ENCODE measurements at regions not wholly inside any gene's neighbourhood (a gene's known extent, or its start where the extent isn't known, plus 50 kb on each side); places are given as distances from the start of the nearest gene placed in this dataset.

DNA sequence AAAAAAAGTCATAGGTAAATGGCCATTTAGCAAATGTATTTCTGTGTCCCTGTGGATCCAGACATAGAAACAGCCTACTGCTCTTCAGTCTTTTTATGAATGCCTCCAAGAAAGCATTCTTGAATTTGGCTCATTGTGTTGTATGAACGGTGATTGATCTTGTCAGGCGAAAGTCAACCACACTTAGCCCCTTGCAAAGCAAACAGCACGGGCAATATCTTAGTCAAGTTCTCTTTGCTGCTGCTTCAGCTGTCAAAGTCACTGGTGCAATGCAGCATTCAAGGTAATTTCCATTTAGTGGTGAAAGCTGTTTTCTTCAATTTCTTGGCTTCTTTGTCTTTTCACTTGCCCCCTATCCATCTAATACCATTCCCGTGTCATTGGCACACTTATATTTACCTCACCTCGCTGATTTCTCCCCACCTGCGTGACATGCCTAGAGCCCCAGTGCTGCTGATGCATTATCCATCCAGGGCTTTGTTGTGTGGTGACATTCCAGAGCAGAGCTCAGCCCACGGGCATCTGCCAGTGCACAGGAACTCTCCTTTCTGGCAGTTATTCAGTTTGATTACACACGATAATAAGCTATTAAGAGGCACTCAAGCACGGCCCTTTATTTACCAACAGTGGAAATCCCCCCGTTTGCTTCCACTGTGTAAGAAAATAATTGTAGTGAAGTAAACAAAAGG lies 362.3 kb upstream of the NOVA1 start:
- DNase-seq (ENCODE audit: low read depth) = no peak
- no peak overlapping the region for H3K4me3 ChIP-seq (ENCODE audit: low read length)

DNA sequence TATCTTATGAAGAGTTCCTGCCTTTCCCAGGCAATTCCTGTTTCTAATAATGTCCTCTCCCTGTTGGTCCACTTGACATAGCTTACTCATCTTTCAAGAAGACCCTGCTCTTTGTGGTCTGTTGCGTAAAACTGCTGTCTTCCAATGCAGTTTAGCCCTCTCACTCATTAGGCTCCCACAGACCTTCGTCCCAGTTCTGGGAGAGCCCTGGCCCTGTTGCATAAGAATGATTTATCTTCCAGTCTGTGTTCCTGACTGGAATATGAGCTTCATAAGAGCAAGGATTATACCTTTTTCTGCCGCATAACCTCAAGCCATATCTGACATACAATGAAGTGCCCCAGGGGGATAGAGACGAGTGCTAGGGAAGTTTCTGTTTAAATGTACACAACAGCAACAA lies 365.9 kb upstream of the NOVA1 start:
- TF ChIP-seq, protein P1, sequence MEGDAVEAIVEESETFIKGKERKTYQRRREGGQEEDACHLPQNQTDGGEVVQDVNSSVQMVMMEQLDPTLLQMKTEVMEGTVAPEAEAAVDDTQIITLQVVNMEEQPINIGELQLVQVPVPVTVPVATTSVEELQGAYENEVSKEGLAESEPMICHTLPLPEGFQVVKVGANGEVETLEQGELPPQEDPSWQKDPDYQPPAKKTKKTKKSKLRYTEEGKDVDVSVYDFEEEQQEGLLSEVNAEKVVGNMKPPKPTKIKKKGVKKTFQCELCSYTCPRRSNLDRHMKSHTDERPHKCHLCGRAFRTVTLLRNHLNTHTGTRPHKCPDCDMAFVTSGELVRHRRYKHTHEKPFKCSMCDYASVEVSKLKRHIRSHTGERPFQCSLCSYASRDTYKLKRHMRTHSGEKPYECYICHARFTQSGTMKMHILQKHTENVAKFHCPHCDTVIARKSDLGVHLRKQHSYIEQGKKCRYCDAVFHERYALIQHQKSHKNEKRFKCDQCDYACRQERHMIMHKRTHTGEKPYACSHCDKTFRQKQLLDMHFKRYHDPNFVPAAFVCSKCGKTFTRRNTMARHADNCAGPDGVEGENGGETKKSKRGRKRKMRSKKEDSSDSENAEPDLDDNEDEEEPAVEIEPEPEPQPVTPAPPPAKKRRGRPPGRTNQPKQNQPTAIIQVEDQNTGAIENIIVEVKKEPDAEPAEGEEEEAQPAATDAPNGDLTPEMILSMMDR (conservative IDR thresholded peaks at IDR 0.05; ENCODE audit: low read depth, low read length) = no peak
- no peak for DNase-seq (ENCODE audit: low read depth)
- no peak overlapping the region for H3K4me3 ChIP-seq (ENCODE audit: low read length)

More for the DNA sequence above, 362.3 kb upstream of the NOVA1 start:
- TF ChIP-seq, protein P1 (conservative IDR thresholded peaks at IDR 0.05; ENCODE audit: low read depth, low read length) = no peak

DNA sequence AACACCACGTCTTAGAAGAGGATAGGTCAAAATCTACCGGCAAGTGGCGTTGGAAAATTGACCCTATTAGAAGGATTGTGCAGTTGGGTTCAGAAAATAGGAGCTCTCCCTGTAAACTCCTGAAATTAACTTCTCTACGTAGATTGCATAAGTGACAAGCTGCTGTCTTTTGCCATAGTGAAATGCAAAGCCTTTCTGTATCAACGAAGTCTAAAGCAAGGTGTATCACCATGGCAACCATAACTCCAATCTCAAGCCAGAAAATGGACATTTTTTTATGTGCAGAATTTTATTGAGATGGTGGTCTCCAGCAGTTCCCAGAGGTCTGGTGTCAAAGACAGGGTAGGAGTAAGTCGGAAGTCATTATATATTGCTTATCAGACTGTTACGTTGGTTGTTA lies 367.7 kb upstream of the NOVA1 start:
- DNase-seq (ENCODE audit: low read depth) = no peak
- TF ChIP-seq, protein P1 (conservative IDR thresholded peaks at IDR 0.05; ENCODE audit: low read depth, low read length) = no peak
- no peak overlapping the region for H3K4me3 ChIP-seq (ENCODE audit: low read length)

DNA sequence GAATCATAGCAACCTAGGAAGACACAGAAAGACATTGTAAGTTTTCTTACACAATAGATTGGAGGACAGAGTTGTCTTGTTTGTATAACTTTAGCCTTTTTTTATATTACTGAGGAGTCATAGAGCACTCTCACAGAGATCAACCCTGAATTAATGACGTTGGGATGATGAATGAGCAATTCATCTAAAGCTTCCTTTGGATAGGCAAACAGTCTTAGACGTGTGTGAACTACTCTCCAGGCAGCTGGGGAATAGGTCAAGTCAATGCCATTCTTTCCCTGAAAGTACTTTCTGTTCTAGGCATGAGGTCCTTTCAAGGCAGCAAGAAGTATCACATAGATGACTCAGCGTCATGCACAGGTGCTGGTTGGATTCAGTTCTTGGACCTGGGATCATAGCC lies 369.1 kb upstream of the NOVA1 start:
- TF ChIP-seq, protein P1 (conservative IDR thresholded peaks at IDR 0.05; ENCODE audit: low read depth, low read length) = no peak
- peak; percentile 11 for DNase-seq (ENCODE audit: low read depth)
- H3K4me3 ChIP-seq (ENCODE audit: low read length) = no peak overlapping the region

DNA sequence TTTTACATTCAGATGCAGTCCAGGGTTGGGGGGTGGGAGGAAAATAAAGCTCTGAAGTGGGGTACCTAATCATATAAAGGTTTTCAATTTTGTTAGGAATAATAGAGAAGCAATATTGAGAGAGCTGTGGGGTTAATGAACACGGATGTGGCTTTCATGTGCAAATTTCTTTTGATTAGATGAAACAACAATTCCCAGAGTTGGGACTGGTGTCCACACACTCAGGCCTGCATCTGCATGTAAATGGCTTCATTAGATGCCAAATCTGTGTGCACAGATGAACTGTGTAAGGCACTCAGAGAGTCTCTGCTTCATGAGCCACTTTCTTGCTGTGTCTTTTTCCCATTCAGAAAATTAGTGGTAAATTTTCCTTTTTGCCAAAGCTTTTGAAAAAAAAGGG lies 377.1 kb upstream of the NOVA1 start:
- no peak overlapping the region for H3K4me3 ChIP-seq (ENCODE audit: low read length)
- TF ChIP-seq, protein P1 (conservative IDR thresholded peaks at IDR 0.05; ENCODE audit: low read depth, low read length) = no peak
- no peak for DNase-seq (ENCODE audit: low read depth)

DNA sequence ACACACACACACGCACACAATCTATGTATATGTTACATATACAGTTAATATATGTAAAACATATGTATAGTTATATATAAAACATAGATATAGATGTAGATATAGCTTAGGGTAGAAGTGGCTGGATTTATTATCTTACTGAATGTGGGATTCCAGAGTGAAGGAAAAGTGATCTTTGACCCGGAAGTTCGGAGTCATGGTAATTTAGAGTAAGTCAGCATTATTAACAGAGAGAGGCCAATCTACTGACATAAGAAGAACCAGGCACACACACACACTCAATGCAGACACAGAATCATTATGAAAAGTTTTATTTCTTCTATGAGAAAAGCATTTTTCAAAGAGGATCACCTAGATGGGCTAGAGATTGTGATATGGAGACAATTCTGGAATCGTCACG lies 384.2 kb upstream of the NOVA1 start:
- TF ChIP-seq, protein P1 (conservative IDR thresholded peaks at IDR 0.05; ENCODE audit: low read depth, low read length) = no peak
- no peak for DNase-seq (ENCODE audit: low read depth)
- H3K4me3 ChIP-seq (ENCODE audit: low read length) = no peak overlapping the region
